NCI-H128 (cell line): ENCODE measurements at regions not wholly inside any gene's neighbourhood (a gene's known extent, or its start where the extent isn't known, plus 50 kb on each side); places are given as distances from the start of the nearest gene placed in this dataset.

ENCODE experiments used
- DNase-seq: peaks from one replicate; lab custom pipeline; 2025; ENCODE audit not compliant: unreplicated experiment; lab: John Stamatoyannopoulos, UW

DNA sequence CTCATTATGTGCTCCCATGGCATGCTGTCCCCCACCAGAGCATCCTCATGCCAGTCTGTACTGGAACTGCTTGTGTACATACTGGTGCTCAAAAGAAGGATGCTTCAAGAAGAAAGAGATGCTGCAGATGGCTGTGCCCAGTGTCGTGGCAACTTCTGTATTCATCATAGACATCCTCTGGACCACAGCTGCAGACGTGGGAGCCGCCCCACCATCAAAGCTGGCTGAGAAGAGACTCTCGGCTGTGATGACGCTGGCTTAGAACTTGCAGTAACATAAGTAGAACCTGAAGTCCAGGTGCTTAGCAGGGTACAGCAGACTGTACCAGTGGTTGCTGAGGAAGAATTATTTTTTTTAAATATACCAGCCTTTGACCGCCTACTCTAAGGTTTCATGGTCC, 112.6 kb upstream of the ARHGAP5 start:
- no peak for DNase-seq

DNA sequence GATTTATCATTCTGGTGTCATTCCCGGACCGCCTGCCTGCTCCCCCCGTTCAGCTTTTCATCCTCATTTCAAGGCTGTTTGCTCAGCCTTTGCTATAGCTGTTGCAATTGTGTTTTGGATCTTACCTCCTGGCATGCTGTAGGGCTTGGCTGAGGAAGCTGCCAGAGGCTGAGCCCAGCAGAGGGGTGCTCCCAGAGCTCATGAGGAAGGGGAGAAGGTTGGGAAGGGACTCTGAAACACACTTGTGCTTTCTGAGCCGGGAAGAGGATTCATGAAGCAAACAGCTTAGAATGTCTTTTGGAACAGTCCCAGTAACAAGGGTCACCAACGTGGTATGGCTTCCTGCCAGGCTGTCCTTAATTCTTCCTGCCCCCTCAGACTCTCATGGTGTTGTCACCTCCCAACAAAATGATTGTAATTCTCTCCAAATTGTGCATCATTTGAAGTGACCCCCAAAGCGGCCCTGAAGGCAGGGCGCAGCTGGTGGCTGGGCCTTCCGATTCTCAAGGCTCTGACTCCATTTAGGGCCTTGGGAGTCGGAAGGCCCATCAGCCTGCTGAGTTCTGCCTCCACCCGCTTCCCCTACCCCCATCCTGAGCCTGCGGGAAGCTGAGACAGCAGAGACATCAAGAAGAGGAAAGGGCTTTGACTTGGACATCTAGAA, 111.9 kb upstream of the ARHGAP5 start:
- no peak for DNase-seq

DNA sequence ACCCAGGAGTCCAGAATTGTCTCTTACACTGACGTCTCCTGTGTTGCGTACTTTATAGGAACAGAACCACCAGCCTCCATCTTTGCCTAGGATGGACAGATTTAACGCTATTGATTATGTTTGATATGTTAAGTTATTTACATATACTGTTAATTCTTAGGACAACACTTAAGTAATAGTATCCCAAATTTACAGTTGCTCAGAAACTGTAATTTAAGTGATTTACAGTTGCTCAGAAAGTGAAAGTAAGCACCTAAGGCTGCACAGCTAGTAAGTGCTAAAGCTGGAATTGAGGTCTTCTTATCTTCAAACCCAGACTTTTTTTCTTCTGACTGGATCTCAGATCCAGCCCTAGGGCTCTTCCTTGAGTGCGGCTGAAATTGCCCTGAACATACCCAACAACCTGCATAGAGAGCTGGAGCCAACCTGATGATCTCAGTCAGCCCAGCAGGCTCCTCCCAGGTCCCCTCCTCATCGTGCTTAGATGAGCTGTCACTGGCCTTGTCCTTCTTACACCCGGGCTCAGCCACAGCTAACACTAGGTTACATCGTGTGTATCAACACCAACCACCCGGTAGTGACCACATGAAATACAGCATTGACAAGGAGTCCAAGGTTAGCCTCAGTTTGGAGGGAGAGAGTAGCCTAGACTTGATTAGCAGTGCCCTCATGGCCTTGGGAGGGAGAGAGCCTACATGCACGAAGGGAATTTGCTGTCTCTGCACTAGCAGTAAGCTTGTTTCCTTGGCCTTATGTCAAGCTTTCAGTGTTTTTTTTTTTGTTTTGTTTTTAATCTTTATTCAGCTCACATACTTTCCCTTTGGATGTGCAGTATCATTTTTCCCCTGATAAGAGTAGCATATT, 111.1 kb upstream of the ARHGAP5 start:
- DNase-seq: no peak

DNA sequence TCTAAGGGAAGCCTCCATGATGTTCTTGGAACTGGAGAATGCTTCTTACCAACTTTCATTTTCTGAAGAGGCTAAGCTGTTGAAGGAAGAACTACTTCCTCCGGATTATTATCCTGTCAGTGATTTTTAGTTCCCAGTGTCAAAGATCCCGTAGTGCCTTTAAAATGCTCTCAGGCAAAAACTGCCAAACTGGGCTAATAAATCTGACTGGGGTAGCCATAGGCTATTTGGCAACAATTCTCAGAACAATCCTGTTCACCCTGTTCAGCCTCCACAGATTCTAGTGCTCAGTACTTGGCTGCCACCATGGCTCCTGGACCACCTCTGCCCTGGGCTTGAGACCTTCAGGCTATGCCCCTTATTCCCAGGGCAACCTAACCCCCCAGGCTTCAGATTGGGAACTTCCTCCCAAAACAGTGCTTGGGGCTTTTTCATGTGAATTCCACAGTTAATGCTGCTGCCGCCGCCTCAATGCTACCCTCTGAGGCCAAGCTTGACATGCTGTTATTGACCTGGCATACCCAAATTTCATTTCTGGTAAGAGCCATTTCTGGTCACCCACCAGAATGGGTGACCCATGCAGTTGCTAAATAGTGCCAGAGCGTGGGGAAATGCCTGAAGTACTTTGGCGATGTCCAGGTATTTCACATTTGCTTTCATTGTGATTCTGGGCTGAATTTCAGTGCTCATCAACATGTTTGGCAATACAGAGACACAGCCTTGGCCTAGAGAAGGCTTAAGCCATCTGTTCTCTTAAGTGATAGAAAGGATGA, 110.0 kb upstream of the ARHGAP5 start:
- no peak for DNase-seq

DNA sequence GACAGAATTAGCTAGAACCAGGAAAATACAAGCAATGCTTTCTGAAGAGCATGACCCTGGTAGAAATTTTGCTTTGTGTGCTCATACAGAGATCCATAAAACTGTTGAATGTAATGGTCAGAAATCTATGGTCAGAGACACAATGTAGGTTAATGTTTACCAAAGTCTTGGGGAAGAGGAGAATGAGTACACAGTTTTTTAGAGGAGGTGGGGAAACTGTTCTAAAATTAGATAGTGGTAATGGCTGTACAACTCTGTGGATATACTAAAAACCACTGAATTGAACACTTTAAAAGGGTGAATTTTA, 109.5 kb upstream of the ARHGAP5 start:
- no peak for DNase-seq

DNA sequence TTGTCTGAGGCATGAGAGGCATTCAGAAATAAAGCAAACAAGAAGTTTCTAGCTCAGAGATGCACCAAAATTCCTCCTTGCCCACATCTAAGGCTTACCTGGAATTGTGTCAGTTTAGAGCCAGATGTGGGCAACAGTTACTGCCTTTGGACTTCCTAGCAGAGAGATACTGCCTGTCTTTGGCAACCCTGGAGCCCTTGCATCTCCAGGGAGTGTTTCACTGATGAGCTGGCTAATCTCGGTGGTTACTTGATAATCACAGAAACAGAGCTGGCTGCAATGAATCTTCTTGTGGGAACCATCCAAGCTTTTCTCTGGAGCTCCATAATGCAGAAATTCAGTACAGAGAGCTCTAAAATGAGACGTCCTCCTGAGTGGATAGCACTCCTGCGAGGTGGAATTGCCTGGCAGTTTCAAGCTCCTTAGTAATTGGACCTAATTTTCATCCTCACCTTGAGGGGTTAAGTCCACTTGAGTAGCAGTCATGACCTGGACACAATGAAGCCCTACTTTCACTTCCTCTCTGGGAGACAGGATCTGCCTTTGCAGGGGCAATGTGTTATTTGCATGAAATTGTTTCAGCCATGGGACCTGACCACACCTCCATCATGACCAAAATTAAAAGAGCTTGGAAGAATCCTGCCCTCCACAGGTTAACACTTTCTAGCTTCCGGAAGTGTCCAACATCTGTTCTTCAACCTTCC, 108.8 kb upstream of the ARHGAP5 start:
- DNase-seq: no peak

DNA sequence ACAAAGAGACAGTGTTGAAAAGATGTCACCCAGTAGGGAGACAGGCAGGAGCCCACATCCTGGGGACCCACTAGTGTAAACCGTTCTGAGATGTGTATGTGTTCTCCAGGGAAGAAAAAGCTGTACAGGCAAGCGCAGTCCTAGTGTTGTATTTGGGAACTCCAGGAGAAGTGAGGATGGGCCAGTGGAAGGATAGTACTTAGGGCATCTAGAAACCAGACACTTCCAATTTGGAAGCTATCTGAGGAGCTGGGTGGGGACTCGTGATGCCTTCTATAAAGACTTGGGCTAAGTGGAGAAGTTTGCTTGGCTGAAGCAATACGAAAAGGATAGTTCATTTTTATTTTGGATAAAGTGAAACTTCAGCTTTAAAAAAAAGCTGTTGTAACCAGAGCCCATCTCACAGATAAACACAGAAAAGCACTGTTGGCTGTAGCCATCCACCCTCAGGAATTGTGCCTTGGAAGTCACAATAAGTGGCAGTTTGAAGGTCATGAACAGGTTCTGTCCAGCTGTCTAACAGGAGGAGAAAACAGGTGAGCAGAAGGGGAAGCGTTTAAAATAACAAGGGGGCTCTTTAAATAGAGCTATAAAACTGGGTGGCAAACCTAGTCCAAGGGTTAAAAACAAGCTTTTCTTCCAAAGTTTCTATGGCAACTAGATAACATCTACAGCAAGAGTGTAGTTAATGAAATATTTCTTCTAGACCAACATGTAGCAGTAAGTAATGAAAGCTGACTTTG, 108.0 kb upstream of the ARHGAP5 start:
- DNase-seq: no peak

DNA sequence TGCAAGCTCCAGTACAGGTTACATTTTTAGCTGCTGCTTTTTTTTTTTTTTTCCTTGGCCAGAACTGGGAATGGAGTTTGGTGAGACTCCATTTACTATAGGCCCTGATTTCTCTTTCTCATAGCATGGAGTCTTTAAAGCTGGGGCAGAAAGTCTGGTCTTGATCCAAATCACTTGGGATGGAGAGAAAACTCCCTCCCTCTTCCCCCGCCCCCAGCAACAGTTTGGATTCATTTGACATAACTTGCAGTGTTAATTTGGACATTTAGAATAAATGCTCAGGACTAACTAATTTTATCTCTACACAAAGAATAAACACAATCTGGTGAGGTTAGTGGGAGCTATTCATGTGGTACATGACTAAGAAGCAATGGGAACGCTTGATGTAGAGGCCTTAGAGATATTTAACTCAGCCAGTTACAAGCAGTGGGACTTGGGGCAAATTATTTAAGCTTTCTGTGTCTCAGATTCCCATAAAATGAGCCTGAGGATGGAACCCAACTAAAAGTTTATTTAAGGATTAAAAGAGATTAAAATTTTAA, 107.3 kb upstream of the ARHGAP5 start:
- no peak for DNase-seq

DNA sequence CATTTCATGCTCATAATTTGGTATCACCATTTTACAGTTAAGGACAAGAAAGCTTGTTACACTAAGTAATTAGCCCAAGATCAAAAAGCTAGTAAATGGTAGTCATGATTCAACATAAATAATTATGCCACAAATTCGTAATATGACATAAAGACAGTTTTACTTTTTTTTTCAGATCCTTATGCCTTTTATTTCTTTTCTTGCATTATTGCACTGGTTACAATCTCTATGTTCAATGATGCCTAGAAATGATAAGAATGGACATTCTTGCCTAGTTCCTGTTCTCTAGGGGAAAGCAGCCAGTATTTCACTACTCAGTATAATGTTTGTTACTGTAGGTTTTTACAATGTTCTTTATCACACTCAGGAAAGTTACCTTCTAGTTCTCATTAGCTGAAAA, 106.4 kb upstream of the ARHGAP5 start:
- no peak for DNase-seq

DNA sequence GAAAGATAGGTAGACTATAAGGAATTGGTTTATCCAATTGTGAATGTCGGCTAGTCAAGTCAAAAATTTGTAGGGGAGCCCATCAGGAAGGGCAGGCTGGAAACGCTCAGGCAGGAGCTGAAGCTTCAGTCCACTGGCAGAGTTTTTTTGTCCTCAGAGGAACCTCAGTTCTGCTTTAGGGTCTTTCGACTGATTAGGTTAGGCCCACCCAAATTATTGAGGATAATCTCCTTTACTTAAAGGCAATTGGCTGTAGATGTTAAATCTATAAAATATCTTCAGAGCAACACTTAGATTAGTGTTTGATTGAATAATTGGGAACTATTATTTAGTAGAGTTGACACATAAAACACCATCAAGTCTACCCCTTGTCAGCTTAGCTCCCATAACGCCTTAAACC, 105.5 kb upstream of the ARHGAP5 start:
- no peak for DNase-seq

DNA sequence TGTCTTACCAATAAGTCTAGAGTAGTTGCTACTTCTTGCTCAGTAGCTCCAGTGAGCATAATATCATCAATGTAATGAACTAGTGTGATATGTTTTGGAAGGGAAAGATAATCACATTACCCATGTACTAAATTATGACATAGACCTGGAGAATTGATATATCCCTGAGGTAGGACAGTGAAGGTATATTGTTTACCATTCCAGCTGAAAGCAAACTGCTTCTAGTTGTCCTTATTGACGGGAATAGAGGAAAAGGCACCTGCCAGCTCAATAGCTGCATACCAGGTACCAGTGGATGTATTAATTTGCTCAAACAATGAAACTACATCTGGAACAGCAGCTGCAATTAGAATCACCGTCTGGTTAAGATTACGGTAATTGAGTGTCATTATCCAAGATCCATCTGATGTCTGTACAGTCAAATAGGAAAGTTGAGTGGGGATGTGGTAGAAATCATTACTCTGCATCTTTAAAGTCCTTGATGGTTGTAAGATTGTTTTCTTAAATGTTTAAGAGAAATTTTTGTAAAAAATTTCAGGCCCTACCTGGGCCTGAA, 100.0 kb upstream of the ARHGAP5 start:
- DNase-seq: no peak

DNA sequence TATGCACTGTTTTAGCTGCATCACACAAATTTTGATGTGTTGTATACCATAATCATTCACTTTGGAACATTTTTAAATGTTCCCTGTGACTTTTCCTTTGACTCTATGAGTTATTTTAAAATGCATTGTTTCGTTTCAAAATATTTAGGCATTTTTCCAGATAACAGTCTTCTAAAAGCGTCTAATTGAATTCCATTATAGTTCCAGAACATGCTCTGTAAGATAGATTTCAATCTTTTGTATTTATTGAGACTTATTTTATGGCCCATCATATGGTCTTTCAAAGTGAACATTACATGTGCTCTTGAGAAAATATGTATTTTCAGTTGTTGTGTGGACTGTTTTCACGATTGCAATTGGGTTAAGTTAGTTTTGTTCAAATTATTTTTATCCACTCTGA, 98.7 kb upstream of the ARHGAP5 start:
- no peak for DNase-seq

DNA sequence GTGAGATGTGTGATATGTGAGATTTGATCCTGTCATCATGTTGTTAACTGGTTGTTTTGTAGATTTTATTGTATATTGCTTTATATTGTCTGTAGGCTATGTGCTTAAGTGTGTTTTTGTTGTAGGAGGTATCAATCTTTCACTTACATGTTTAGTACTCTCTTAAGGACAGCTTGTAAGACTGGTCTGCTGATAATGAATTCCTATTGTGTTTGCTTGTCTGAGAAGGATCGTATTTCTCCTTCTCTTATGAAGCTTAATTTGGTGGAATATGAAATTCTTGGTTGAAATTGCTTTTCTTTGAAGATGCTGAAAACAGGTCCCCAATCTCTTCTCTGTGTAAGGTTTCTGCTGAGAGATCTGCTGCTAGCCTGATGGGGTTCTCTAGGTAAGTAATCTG, 94.5 kb upstream of the ARHGAP5 start:
- DNase-seq: no peak

DNA sequence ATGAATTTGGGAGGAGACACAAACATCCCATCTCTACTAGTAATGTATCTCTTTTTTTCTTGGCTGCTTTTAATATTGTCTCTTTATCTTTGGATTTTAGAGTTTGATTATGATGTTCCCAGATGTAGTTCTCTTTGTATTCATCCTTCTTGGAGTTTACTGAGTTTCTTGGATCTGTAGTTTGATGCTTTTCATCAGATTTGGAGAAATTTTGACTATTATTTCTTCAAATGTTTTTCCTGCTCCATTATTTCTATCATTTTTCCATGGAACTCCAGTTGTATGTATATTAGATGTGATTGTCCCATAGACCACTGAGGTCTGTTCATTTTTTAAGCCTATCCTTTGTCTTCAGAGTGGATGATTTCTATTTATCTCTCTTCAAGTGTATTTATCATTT, 90.7 kb upstream of the ARHGAP5 start:
- DNase-seq: no peak

DNA sequence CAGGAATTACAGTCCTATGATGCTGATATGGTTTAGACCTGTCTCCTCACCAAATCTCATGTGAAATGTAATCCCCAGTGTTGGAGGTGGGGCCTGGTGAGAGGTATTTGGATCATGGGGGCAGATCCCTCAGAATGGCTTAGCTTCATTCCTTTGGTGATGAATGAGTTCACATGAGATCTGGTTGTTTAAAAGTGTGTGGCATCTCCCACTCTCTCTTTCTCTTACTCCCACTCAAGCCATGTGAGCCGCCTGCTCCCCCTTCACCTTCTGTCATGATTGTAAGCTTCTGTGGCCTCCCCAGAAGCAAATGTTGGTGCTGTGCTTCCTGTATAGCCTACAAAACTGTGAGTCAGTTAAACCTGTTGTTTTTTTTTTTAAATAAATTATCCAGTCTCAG, 89.4 kb upstream of the ARHGAP5 start:
- no peak for DNase-seq

DNA sequence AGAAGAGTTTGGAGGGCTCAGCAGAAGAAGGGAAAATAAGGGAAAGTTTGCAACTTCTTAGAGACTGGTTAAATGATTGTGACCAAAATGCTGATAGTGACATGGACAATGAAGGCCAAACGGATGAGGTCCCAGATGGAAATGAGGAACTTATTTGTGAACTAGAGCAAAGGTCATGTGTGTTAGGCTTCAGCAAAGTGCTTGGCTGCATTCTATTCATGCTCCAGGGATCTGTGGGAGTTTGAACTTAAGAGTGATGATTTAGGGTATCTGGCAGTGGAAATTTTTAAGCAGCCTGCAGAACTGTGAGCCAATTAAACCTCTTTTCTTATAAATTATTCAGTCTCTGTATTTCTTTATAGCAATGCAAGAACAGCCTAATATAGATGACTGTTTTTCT, 88.9 kb upstream of the ARHGAP5 start:
- DNase-seq: no peak

DNA sequence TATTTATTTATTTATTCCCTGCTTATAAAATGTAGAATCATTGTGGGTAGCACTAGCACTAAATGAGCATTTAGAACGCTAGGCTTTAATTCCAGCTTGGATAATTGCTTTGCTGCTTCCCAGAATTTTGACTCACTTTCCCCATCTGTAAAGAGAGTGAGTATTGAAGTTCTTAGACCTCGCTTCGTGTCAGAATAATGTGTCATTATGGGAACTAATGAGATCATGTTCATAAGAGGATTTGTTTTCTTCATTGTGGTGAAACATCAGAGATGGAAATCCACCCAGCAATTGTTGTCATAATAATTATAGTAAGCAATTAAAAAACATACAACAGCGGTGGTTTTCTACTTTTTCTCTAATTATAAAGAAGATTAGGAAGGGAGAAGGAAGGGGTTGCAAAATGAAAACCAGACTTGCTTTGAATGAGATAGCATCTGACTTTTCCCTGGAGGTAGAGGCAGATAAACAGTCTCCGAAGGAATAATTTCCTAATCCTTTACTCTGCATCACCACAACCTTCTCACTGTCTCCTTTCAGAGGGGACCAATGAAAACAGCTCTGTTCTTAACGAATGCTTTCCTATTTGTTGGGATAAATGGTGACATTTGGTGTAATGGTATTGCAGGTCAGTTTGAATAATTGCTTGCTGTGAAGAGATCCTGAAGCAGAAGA, 86.8 kb upstream of the ARHGAP5 start:
- no peak for DNase-seq

DNA sequence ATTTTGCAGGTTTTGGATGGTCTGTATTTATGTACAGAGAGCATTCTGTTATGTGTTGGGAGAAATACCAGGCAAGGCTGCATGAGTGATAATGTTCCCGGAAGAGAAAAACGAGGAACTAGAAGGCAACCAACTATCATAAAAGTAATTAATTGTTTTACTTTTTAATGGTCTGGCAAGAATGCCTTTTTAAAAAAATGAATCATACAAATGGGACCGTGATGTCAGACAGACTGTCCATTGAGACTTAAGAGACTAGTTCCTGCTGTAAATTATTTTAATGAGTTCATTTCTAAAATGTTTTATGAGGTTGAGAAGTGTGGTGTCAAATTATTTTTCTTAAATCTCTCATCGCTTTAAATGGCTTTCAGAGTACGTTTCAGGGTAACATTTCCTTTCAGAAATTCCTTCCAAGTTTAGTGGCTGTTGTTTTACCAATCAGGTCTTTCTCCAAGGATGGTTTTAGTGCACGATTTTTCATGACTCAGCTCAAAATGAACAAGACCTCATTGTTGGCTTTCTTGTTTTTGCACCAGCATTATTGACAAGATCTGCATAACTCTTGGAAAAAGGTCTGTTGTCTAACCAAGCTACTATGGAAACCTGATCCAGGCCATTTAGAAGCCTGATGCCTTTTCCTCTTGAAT, 86.1 kb upstream of the ARHGAP5 start:
- no peak for DNase-seq

DNA sequence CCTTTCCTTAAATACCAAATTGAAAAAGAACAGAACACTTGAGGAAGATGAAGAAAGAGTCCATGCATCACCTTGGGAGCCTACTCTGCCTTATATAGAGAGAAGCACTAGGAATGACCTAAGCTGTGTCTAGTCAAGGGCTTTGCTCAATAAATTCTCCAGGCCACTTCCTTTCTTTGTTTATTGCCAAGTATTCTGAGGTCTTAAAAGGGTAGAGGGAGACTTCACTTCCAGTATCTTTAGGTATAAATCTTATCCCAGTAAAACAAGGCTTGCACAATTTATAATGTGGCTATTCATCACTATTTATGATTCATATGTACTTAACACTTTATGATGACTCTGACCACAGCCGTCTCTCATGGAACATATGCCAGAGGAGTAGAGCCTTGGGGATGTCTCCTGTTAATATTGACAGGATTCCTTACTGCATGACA, 85.1 kb upstream of the ARHGAP5 start:
- DNase-seq: no peak
